ENCODE measurements at regions not wholly inside any gene's neighbourhood (a gene's known extent, or its start where the extent isn't known, plus 50 kb on each side); places are given as distances from the start of the nearest gene placed in this dataset.
"Not testable (repeated sequence)": the region's sequence is repeated elsewhere in the genome, so short reads cannot be mapped to it uniquely, and the experiment has no call there.

DNA sequence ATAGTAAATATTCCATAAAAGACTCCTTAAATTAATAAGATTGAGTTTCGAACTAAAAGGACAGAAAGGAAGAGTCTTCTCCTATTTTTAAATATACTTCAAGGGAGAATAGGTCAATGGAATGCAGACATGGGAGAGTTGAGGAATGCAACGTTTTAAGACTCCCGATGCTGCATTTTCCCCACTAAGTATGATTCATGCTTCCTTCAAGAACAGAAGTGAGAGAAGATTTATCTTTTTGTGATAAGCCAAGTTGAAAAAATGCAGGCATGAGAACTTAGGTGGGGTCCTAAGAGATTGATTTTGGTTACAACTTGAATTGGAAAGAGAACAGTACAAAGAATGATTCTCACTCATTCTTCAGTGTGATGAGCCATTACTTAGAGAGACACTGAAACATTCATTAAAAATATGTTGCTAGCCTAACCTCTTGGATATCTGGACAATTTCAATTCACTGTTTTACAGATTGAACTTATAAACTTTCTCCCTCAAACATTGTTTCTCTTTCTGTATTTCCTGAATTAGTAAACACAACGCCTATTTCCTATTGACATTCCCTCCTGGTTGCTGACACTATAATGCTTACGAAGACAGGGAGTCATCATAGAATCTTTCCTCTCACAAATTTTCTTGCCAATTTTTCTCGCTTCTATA is 1666.1 kb upstream of the WWC1 start:
- DNase-seq, result no peak

DNA sequence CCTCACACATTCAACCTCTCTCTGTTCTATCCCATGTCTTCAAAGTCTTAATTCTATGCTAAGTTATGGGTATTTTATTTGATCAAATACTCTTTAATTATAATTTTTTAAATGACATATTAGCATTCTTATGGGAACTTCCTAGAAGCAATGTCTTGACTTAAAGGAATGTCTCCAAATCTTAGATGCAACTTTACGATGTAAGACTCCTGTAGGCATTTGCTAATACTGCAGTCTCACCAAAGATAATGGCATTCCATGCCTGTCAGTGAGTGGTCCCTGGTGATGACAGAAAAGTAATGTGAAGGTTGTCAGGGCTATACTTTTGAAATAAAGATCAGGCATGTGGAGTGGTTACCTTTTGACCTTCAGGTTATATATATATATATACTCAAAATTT is 1654.2 kb upstream of the WWC1 start:
- DNase-seq, result no peak

DNA sequence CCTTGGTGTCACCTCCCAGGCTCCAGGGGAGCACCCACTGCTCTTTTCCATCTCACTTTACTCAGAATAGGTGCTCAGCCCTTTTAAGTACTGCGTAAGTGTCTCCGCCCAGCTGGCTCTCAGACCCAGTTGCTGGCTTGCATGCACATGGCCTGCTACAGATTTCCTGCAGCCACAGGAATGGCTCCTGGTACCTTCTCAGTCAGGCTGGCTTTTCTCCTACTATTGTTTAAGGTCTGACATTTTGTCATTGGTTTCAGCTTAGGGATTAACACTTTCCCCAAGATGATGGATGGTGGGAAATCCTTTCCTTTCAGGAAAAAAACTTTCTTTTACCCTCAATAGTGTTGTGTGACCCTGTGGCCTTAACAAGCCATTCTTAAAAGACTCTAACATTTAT is 1652.3 kb upstream of the WWC1 start:
- DNase-seq, result no peak

DNA sequence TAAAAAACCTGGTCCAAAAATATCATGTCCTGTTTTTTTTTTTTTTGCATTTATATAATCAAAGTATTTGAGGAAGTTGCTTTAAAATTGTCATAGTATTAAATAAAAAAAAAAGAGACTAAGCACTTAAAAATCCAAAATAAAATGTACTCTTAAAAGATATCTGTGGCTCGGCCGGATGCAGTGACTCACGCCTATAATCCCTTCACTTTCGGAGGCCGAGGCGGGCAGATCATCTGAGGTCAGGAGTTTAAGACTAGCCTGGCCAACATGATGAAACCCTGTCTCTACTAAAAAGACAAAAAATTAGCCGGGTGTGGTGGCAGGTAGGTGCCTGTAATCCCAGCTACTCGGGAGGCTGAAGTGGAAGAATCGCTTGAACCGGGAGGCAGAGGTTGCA is 1651.3 kb upstream of the WWC1 start:
- DNase-seq, result not testable (repeated sequence)

DNA sequence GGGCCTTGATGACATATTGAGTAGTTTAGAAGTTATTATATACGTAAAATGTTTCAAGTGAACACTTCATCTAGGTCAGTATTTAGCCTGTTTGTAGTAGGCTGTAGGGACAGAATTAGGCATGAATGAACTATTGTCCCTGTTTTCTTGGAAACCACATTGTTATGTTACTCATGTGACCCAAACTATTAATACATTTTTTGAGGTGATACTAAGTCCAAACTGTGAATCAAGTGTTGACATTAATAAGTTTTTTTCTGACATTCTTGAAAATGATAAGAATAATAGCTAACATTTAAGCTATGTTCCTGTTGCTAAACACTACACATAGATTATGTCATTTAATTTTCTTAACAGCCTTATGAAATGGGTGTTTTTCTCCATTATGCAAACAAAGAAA is 1642.7 kb upstream of the WWC1 start:
- DNase-seq, result no peak

DNA sequence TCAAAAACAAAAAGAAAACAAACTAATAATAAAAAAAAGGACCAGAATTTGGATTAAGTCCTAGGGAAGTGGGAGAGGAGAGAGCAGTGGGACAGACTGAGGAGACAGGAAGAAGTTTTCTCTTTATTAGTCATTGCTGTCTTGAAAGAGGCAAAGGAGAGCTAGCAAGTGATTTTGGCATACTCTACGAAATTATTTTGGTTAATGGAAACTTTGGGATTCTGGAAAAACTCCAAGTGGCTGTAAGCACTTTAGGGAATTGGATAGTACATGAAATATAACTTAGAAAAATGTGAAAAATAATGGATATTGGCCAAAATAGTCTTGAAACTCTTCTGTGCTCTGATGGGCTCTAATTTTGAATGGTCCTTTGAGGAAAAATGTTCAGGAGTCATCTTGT is 1641.8 kb upstream of the WWC1 start:
- no peak for DNase-seq

DNA sequence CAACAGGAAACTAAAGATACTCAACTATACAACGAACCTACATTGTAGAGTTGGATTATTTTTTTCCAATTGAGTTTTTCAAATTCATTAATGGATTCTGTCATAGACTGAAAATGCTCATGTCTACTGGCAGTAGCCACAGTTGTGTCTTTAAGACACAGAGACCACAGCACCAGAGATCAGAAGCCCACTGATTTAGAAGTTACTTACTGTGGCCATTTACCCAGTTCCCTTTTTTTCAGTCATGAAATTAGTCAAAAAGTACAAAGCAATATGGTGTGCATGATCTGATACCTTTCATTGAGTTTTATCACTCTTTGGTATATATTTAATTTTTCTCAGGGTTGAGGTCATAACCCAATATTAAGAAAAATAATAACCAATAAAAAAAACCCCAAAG is 1640.2 kb upstream of the WWC1 start:
- no peak for DNase-seq

DNA sequence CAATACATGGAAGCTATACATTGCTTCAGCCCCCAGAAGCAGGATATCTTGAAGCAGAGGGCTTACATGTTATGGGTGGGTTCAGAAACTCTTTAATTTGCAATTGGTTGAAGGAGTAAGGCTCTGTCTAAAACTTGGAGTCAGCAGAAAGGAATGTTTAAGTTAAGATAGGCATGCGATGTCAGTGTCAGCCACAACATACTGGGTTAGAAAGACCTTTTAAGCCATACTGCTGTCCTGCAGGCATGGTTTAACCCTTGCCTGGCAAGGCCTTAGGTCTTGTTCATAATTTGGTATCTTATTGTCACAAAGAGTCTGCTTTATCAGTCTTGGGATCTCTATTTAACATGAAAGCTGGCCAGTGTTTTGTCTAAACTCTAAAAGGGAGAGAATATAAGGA is 1619.6 kb upstream of the WWC1 start:
- DNase-seq, result no peak

DNA sequence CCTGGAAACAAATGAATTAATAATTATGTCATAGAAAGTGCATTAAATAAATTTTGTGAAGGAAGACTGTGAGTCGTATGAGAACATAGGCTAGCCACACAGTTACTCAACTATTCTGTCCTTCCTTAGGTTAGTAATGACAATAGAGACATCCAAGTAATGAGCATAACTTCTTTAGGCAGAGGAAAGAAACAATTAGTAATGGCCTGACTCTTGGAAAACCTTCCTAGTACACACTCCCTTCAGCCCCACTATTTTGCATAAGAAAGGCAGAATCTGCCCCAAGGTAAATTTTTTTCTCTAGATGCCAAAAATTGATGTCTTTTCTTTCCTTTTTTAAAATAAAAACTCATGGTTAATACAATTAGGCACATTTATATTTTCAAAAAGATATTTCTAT is 1619.0 kb upstream of the WWC1 start:
- no peak for DNase-seq

DNA sequence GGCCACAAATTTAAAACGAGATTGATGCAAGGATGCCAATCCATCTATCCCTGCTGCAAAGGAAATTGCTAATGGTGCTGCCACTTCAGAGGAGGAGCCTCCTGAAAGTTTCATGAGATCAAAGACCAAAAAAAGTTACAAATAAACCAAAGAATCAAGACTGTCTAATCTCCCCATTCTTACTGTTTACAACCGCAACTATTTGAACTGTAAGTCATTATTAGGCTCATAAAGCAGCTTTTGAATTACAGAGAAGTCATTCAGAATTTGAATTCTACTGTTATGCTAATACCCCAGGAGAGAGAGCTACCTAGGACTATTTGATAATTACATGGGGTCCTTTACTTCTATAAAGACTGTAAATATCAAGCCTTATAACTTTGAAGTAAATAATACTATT is 1613.6 kb upstream of the WWC1 start:
- DNase-seq, result no peak

DNA sequence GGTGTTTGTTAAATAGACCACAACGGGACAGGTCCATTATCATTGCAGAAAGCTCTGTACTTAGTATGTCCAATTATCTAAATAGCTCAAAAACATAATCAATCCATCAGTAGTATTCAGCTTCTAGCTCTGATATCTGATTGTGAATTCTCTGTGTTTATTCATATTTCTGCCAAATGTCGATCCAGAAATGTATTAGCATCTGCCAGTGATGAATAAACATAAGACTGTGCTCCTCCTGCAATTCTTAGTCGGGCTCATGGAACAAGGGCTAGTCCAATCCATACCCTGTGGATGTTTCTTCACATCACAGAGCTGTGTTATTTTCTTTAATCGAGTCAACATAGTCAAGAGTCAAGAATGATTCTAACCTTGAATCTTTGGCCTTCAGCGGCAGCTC is 1612.1 kb upstream of the WWC1 start:
- DNase-seq, result no peak

DNA sequence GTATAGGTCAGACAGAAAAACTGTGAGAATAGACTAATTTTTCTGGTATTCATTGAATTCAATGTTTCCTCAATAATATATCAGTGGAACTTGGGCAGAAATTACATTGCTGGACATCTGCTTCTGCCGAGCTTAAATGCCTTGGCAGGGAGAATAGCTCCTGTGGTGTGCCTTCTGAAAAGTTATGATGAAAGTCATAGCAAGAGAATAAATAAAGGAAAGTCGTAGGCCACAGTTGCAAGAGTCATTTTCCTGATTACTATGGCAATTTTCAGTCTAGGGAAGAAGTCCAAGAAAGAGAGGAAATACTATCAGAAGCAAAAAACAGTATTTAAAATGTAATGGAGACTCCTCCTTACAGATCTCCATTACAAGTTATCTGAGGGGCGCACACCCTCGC is 1596.1 kb upstream of the WWC1 start:
- no peak for DNase-seq

DNA sequence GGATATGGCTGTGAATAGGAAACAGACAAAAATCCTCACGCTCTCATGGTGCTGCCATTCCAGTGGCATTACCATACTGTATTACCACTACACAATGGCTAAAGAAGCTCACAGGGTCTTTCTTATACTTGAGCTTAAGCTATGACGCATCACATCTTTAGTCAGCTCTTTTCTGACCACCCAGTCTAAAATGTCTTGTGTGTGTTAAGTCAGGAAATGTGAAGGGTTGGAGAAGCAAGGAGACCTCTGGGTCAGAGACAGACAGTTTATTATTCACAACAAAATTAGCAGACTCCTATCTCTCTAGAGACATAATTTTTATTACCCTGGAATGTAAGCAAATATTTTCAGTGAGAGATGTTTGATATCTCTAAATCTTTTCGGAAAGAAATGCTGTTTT is 1583.2 kb upstream of the WWC1 start:
- no peak for DNase-seq

DNA sequence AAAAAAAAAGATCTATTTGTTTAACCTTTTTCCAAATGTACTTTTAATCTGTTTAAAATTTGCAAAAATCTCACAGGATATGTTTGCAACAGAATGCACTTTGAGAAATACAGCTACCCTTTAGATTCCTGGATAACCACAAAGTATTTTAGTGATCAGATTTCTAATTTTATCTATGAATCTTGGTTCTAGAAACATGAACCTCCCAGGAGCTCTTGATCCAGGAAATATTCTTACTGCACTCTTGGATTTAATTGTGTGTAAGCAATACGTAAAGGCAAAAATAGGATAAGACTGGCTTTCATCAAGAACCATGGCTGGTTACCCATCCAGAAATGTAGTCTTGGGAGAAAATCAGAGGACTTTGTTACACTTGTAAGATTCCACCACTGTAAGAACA is 1581.8 kb upstream of the WWC1 start:
- no peak for DNase-seq

DNA sequence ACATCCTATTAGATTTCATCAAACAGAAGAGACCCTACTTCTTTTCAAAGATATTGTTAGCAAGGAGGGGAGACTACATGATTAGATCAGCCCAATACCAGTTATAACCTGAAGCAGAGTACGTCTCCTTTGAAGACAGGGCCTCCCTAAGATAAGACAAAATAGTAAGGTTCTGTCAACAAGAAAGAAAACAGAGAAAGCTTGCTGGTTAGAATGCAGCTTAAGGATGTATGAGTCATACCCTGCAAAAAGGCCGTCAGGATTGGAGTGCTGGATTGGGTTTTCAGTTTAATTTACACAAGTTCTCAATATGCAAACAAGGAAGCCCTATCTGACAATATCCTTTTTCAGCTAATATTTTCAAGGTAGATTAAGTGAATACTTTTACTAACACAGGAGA is 1581.2 kb upstream of the WWC1 start:
- no peak for DNase-seq

DNA sequence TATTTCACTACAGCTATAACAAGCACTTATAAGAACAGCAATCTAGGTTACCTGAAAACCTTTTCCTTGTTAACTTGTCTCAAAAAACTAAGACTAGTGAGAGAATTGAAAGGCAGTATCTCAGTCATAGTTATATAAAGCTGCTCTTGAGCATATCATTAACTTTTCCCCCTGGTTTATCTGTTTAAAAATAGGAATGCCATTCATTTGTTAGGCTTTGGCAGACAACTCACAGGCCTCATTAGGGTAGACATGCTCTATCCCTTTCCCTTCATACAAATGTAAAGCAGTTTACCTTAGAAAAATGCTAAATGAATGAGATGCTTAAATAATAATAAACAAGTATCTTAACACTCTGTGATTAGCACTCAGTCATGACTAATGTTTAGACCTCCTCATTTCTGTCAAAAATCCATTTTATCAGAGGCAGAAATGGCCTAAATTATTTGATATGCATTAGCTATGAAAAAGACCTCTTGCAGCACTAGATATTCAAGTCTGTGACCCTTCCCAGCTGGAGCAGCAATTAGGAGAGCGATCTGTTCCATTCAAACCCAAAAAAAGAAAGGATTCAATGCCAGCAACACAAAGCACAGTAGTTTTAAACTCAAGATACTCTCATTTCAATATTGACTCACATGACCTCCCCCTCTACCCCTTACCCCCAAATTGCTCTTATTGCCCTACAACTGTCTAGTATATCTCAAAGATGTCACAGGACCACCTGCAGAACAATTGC is 1578.8 kb upstream of the WWC1 start:
- no peak for DNase-seq

DNA sequence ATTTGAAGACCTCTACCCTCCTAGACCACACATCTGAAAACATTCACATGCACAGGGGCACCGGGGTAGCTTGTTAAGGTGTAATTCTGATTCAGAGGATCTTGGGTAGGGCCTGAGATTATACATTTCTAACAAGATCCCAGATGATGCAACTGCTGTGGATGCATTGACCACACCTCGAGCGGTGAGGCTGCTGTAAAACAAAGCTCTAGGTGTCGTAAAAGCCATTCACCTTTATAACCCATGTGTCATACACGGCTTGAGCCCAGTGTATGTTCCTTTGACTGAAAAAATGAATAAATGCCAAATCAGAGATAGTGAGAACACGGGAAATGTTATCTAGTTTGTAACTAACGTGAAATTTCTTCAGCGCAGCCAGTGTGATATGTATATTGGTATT is 1578.2 kb upstream of the WWC1 start:
- no peak for DNase-seq

DNA sequence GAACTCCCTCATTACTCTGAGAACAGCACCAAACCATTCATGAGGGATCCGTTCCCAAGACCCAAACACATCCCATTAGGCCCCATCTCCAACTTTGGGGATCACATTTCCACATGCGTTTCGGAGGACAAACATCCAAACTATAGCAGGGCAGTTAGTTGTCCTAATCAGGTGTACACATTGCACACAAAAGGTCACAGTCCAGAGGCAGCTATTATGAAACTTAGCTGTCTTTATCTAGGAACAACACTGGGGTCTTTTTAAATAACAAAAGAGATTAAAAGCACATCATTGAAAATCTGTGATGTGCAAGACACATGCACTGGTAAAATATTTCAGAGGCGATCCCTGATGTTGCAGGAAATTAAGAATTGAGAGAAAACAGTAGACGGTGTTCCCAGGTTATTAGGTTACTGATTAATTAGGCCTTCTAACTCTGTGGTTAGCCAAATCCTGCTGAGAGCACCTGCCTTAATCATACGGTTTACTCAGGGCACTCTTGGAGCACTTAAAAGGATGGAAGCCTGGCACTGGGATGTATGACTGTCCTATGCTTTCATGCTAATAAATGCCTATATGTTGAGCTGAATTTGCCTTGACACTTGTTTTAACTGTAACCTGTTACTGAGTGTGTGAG is 1574.5 kb upstream of the WWC1 start:
- no peak for DNase-seq

DNA sequence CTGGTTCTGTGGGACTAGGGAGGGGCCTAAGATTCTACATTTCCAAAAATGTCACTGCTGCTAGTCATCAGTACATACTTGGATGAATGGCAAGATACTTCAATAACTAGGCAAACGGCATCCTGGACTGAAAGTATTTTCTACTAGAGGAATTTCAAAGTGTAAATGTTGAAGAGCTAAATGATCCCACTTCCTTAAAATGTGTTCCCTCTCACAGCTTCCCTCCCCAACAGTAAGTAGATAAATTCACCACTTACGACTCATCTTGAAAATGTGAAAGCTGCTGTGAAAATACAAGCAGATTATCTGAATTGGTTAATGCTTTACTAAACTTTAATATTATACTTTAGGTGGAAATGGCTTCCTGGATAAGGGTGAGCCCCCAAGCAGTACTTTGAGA is 1571.5 kb upstream of the WWC1 start:
- DNase-seq, result no peak

DNA sequence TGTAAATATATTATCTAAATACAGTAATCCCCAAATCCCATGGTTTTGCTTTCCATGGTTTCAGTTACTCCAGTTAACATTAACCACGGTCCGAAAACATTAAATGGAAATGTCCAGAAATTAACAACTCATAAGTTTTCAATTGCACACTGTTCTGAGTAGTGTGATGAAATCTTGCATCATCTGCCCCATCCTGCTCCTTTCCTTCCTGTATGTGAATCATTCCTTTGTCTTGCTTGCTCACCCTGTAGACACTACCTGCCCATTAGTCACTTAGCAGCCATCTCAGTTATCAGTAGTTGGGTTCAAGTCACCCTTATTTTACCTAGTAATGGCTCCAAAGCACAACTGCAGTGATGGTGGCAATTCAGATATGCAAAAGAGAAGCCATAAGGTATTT is 1568.5 kb upstream of the WWC1 start:
- DNase-seq, result no peak

DNA sequence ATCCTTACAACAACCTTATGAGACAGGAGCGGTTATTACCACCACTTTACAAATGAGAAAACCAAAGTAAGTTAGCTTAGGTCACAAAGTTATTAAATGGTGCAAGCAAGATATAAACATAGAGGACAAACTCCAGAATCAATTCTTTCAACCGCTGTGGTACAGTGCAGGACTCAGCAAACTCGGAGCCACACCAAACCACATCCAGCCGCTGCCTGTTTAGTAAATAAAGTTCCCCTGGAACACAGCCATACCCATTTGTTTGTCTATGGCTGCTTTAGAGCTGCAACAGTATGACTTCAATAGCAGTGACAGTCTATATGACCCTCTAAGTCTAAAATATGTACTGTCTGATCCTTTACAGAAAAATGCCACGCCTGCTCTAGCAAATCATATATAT is 1567.2 kb upstream of the WWC1 start:
- no peak for DNase-seq

DNA sequence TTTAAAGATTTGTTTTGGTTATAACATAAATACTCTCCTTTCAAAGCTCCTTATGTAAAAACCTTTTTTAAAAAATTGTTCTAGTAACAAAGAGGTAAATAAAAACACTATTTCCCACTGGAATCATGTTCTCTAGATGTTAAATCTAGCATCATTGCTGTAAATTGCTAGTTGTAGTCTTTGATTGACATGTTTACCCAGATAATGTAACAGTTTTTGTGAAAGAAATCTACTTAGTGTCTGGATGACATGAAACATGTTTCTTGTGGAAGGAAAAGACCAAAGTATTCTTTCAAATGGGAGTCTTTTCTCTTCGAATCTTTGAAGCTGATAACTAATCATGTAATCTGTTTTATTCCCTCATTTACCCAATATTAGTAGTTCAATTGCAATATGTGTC is 1565.9 kb upstream of the WWC1 start:
- no peak for DNase-seq

DNA sequence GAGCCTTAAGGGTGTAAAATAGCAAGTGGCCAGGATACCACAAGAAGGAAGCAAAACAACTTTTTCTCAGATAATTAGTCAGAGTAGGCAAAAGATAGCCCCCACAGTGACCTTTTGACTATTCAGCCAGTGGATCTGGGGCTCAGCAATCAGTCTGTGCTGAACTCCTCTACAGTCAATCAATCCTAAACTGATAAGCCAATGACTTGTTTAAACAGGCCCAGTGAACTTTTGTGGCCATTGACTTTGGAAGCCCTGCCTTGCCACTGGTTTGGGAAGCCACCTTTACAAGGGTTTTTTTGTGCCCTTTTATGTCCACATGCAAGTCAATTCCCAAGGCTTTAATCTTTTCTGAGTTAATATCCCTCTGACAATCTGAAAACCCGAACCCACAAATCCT is 1565.0 kb upstream of the WWC1 start:
- DNase-seq, result no peak

DNA sequence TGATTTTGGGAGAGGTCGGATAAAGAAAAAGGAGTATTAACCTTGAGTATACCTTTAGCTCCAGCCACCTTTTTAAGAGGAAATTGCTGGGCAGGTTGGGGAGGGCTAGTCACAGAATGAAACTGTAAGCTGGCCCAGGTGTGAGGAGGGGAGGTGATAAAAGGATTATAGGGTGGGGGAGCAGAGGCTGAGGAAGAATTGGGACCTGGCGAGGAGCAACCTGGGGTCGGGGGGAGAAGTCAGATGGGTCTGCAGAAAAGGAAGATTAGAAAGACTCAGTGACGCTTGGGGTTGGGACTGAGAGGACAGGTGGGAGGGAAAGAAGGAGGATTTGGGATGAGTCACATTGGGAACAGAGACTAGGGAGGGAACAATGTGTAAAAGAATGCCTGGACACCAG is 1548.5 kb upstream of the WWC1 start:
- DNase-seq, result not testable (repeated sequence)

DNA sequence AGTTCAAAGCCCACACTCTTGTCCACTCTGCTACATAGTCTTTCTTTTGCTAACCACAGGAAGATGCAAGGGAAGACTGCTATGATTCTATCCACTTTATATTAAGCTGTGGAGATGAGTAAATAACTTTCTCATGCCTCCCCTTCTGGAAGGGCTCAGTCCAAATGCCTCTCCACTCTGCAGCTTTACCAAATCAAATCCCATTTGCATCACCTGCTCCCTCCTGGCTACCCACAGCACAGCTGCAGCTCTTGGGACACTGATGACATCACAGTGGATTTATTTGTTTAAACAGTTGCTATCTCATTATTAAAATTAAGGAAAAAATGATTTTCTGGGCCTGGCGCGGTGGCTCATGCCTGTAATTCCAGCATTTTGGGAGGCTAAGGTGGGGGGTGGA is 1544.9 kb upstream of the WWC1 start:
- DNase-seq, result no peak
